H9 (cell line): ENCODE measurements at regions not wholly inside any gene's neighbourhood (a gene's known extent, or its start where the extent isn't known, plus 50 kb on each side); places are given as distances from the start of the nearest gene placed in this dataset.

Source experiments
- DNase-seq: peaks from one replicate; pipeline ENCODE4 v3.0.0-alpha.2; 2017
- H2AFZ ChIP-seq: one replicate; pipeline ENCODE4 v1.6.1; 2013; ENCODE audit warnings: mild to moderate bottlenecking, low read length, control low read depth, moderate library complexity
- H2AK5ac ChIP-seq: 2 replicates; pipeline ENCODE4 v1.6.1; 2013; ENCODE audit warnings: low read length, control low read depth, mixed read lengths; ENCODE audit not compliant: insufficient read length
- H2BK120ac ChIP-seq: one replicate; pipeline ENCODE4 v1.6.1; 2013; ENCODE audit warnings: low read depth, mild to moderate bottlenecking, low read length, control low read depth, inconsistent platforms; ENCODE audit not compliant: poor library complexity, severe bottlenecking
- H2BK12ac ChIP-seq: 2 replicates; pipeline ENCODE4 v1.6.1; 2013; ENCODE audit warnings: low read length, control low read depth, mixed read lengths, low read depth; ENCODE audit not compliant: insufficient read length
- H2BK15ac ChIP-seq: 2 replicates; pipeline ENCODE4 v1.6.1; 2013; ENCODE audit warnings: low read depth, low read length, control low read depth
- H2BK20ac ChIP-seq: one replicate; pipeline ENCODE4 v1.6.1; 2013; ENCODE audit warnings: low read depth, mild to moderate bottlenecking, low read length, control low read depth, inconsistent platforms; ENCODE audit not compliant: poor library complexity, severe bottlenecking
- H2BK5ac ChIP-seq: 2 replicates; pipeline ENCODE4 v1.6.1; 2013; ENCODE audit warnings: low read length, control low read depth, mixed read lengths; ENCODE audit not compliant: insufficient read length
- H3K14ac ChIP-seq: 2 replicates; pipeline ENCODE4 v1.6.1; 2013; ENCODE audit warnings: low read length, control low read depth; ENCODE audit not compliant: insufficient read depth
- H3K18ac ChIP-seq: 2 replicates; pipeline ENCODE4 v1.6.1; 2013; ENCODE audit warnings: low read depth, mild to moderate bottlenecking, mixed read lengths, low read length, control low read depth; ENCODE audit not compliant: insufficient read length
- H3K23ac ChIP-seq: 2 replicates; pipeline ENCODE4 v1.6.1; 2013; ENCODE audit warnings: low read length, control low read depth, mixed read lengths, low read depth; ENCODE audit not compliant: insufficient read length
- H3K23me2 ChIP-seq: 2 replicates; pipeline ENCODE4 v1.6.1; 2013; ENCODE audit warnings: low read depth, mild to moderate bottlenecking, mixed read lengths, low read length, control low read depth; ENCODE audit not compliant: insufficient read length, poor library complexity, severe bottlenecking
- H3K27ac ChIP-seq: 2 replicates; pipeline ENCODE4 v1.5.1; 2013; ENCODE audit warnings: low read length, control low read depth, mixed read lengths, low read depth; ENCODE audit not compliant: insufficient read length
- H3K27me3 ChIP-seq: 2 replicates; pipeline ENCODE4 v1.6.1; 2013; ENCODE audit warnings: low read length, control low read depth, inconsistent platforms; ENCODE audit not compliant: insufficient read depth
- H3K4ac ChIP-seq: 2 replicates; pipeline ENCODE4 v1.6.1; 2013; ENCODE audit warnings: low read depth, mild to moderate bottlenecking, control low read depth, inconsistent platforms, low read length, moderate library complexity
- H3K4me1 ChIP-seq: 2 replicates; pipeline ENCODE4 v1.6.1; 2013; ENCODE audit warnings: low read length, control low read depth, inconsistent platforms; ENCODE audit not compliant: insufficient read depth
- H3K4me2 ChIP-seq: 2 replicates; pipeline ENCODE4 v1.6.1; 2013; ENCODE audit warnings: low read length, control low read depth, mixed read lengths; ENCODE audit not compliant: insufficient read length, insufficient read depth
- H3K56ac ChIP-seq: 2 replicates; pipeline ENCODE4 v1.6.1; 2013; ENCODE audit warnings: low read depth, mild to moderate bottlenecking, mixed read lengths, low read length, control low read depth; ENCODE audit not compliant: insufficient read length
- H3K79me1 ChIP-seq: 2 replicates; pipeline ENCODE4 v1.6.1; 2013; ENCODE audit warnings: low read depth, mild to moderate bottlenecking, moderate library complexity, low read length, control low read depth, inconsistent platforms; ENCODE audit not compliant: insufficient read depth, poor library complexity, severe bottlenecking
- H3K79me2 ChIP-seq: 2 replicates; pipeline ENCODE4 v1.6.1; 2013; ENCODE audit warnings: low read length, control low read depth, inconsistent platforms; ENCODE audit not compliant: insufficient read depth
- H3K9ac ChIP-seq: 2 replicates; pipeline ENCODE4 v1.6.1; 2013; ENCODE audit warnings: low read length, control low read depth, mixed read lengths; ENCODE audit not compliant: insufficient read length; ENCODE audit errors: extremely low read depth
- H3K9me3 ChIP-seq: one replicate; pipeline ENCODE4 v1.6.1; 2013; ENCODE audit warnings: low read depth, low read length, inconsistent platforms; ENCODE audit not compliant: control insufficient read depth
- H3T11ph ChIP-seq: one replicate; pipeline ENCODE4 v1.6.1; 2013; ENCODE audit warnings: mild to moderate bottlenecking, low read length, control low read depth, inconsistent platforms
- H4K20me1 ChIP-seq: one replicate; pipeline ENCODE4 v1.6.1; 2013; ENCODE audit not compliant: control insufficient read depth, insufficient read length, insufficient read depth
- H4K5ac ChIP-seq: 2 replicates; pipeline ENCODE4 v1.6.1; 2013; ENCODE audit warnings: low read depth, mild to moderate bottlenecking, mixed read lengths, low read length, control low read depth; ENCODE audit not compliant: insufficient read length
- H4K8ac ChIP-seq: replicated peaks from 2 replicates; pipeline ENCODE4 v1.6.1; 2013; ENCODE audit warnings: low read length, control low read depth, mixed read lengths, low read depth; ENCODE audit not compliant: insufficient read length
- H4K91ac ChIP-seq: 2 replicates; pipeline ENCODE4 v1.6.1; 2013; ENCODE audit warnings: low read depth, mild to moderate bottlenecking, moderate library complexity, mixed read lengths, low read length, control low read depth; ENCODE audit not compliant: insufficient read length
- H3K27ac Mint-ChIP-seq, 3 experiments: 2 replicates in 2 of 3; 3 replicates in 1 of 3; pipeline ENCODE4 v1.8.0; 2020 to 2021; ENCODE audit warnings: mixed read lengths in 3 of 3, mild to moderate bottlenecking in 1 of 3, moderate library complexity in 1 of 3
- H3K27me3 Mint-ChIP-seq: 2 replicates; pipeline ENCODE4 v1.8.0; 2021; ENCODE audit warnings: low read depth, mild to moderate bottlenecking, moderate library complexity, mixed read lengths
- H3K36me3 Mint-ChIP-seq, 3 experiments: 2 replicates in 2 of 3; 3 replicates in 1 of 3; pipeline ENCODE4 v1.8.0; 2020 to 2021; ENCODE audit warnings: low read depth in 3 of 3, mixed read lengths in 3 of 3; ENCODE audit not compliant: insufficient read depth in 1 of 3
- H3K4me1 Mint-ChIP-seq, 2 experiments: 2 replicates each; pipeline ENCODE4 v1.8.0; 2020; ENCODE audit warnings: mixed read lengths in 2 of 2
- H3K4me3 Mint-ChIP-seq, 2 experiments: 2 replicates in 1 of 2; 3 replicates in 1 of 2; pipeline ENCODE4 v1.8.0; 2020 to 2021; ENCODE audit warnings: mild to moderate bottlenecking in 2 of 2, mixed read lengths in 2 of 2, moderate library complexity in 1 of 2
- H3K9me3 Mint-ChIP-seq, 2 experiments: 2 replicates in 1 of 2; 3 replicates in 1 of 2; pipeline ENCODE4 v1.8.0; 2020; ENCODE audit warnings: mild to moderate bottlenecking in 2 of 2, mixed read lengths in 2 of 2, moderate library complexity in 1 of 2
- WGBS: extraction: QIAGEN DNeasy Blood & Tissue Kit; methylation state at CpG from one replicate; pipeline ENCODE4 v1.1.7; 2013; ENCODE audit warnings: missing lambda C conversion rate, low lambda C conversion rate, mixed read lengths; ENCODE audit not compliant: insufficient read length; ENCODE audit errors: extremely low coverage; 5-methylcytosine and 5-hydroxymethylcytosine counted together
- TF ChIP-seq, protein P1 (sequence below): fragments of 200-600 bp; sonication (generic); conservative IDR thresholded peaks from 3 replicates; pipeline ENCODE4 v1.8.0; 2021; ENCODE audit warnings: antibody characterized with exemption, mild to moderate bottlenecking

GRCh38 chr4:137417676-137418075 lies 114.6 kb downstream of the PCDH18 start:
- no peaks in the 10 kb centered on the region for H3K27me3 ChIP-seq
- no peak overlapping the region for H3K4me2 ChIP-seq
- WGBS, result no CpG with 5 or more reads among the region's 2 CpGs
- H2BK5ac ChIP-seq, result no peak overlapping the region
- Mint-ChIP-seq H3K9me3 (no peaks in the 10 kb centered on the region; a peak in 2 of 5 replicates), H3K4me3 (no peak overlapping the region), H3K36me3 (peaks cover 0 to 11% (median 0%) of the 10 kb centered on the region in 3 experiments; a peak in 4 of 7 replicates), H3K4me1 (peaks cover 3 to 4% of the 10 kb centered on the region in 2 experiments; a peak in 2 of 4 replicates), H3K27ac (no peak overlapping the region), H3K27me3 (no peaks in the 10 kb centered on the region)
- no peak overlapping the region for H2BK15ac ChIP-seq
- H3K9me3 ChIP-seq, result no peaks in the 10 kb centered on the region
- no peak overlapping the region for H3T11ph ChIP-seq
- no peak overlapping the region for H3K4ac ChIP-seq
- H2BK20ac ChIP-seq, result no peak overlapping the region
- no peak overlapping the region for H4K8ac ChIP-seq
- TF ChIP-seq, protein P1, sequence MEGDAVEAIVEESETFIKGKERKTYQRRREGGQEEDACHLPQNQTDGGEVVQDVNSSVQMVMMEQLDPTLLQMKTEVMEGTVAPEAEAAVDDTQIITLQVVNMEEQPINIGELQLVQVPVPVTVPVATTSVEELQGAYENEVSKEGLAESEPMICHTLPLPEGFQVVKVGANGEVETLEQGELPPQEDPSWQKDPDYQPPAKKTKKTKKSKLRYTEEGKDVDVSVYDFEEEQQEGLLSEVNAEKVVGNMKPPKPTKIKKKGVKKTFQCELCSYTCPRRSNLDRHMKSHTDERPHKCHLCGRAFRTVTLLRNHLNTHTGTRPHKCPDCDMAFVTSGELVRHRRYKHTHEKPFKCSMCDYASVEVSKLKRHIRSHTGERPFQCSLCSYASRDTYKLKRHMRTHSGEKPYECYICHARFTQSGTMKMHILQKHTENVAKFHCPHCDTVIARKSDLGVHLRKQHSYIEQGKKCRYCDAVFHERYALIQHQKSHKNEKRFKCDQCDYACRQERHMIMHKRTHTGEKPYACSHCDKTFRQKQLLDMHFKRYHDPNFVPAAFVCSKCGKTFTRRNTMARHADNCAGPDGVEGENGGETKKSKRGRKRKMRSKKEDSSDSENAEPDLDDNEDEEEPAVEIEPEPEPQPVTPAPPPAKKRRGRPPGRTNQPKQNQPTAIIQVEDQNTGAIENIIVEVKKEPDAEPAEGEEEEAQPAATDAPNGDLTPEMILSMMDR, result no peak
- no peak overlapping the region for H2BK12ac ChIP-seq
- H3K23me2 ChIP-seq, result no peaks in the 10 kb centered on the region
- H3K4me1 ChIP-seq, result no peaks in the 10 kb centered on the region
- H2BK120ac ChIP-seq, result no peak overlapping the region
- no peak overlapping the region for H3K9ac ChIP-seq
- no peak overlapping the region for H3K14ac ChIP-seq
- H3K23ac ChIP-seq, result no peak overlapping the region
- no peaks in the 10 kb centered on the region for H3K79me1 ChIP-seq
- H3K56ac ChIP-seq, result no peak overlapping the region
- no peak overlapping the region for H2AFZ ChIP-seq
- H3K79me2 ChIP-seq, result no peaks in the 10 kb centered on the region
- H4K91ac ChIP-seq, result no peak overlapping the region
- no peak overlapping the region for H4K5ac ChIP-seq
- no peaks in the 10 kb centered on the region for H4K20me1 ChIP-seq
- no peak overlapping the region for H3K18ac ChIP-seq
- H2AK5ac ChIP-seq, result no peak overlapping the region
- no peak for DNase-seq
- H3K27ac ChIP-seq, result no peak overlapping the region
